GM21381 (cell line): ENCODE measurements at regions not wholly inside any gene's neighbourhood (a gene's known extent, or its start where the extent isn't known, plus 50 kb on each side); places are given as distances from the start of the nearest gene placed in this dataset.
"Not testable (repeated sequence)": the region's sequence is repeated elsewhere in the genome, so short reads cannot be mapped to it uniquely, and the experiment has no call there.

Source experiments
- ATAC-seq: cut with Tn5 transposase; IDR thresholded peaks from one replicate; pipeline ENCODE4 v1.9.1; 2021; ENCODE audit warnings: mild to moderate bottlenecking, moderate library complexity; ENCODE audit not compliant: unreplicated experiment

DNA sequence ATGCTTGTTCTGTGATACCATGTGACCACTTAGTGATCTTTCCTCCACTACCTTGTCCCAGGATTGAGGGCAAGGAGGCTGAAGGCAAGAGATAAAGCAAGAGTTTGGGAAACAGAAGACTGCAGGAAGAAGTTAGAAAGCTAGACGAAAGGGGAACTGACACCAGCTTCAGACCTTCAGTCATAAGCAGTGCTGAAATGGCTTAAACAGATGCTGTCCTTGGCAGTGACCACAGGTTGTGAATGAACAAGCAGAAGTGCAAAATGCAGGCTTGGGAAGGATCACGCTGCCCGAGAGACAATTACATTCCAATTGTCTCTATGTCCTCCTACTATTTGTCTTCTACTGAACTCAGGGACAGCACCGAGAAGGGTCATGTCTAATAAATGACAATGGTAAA is 704.9 kb upstream of the AUTS2 start:
- ATAC-seq = no peak

DNA sequence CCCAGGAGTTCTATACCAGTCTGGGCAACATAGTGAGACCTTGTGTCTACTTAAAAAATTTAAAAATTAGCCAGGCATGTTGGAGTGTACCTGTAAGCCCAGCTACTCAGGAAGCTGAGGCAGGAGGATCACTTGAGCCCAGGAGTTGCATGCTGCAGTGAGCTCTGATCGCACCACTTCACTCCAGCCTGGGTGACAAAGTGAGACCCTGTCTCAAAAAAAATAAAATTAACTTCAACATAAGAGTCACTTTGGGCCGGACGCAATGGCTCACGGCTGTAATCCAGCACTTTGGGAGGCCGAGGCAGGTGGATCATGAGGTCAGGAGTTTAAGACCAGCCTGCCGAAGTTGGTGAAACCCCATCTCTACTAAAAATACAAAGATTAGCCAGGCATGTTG is 699.1 kb upstream of the AUTS2 start:
- ATAC-seq = not testable (repeated sequence)

DNA sequence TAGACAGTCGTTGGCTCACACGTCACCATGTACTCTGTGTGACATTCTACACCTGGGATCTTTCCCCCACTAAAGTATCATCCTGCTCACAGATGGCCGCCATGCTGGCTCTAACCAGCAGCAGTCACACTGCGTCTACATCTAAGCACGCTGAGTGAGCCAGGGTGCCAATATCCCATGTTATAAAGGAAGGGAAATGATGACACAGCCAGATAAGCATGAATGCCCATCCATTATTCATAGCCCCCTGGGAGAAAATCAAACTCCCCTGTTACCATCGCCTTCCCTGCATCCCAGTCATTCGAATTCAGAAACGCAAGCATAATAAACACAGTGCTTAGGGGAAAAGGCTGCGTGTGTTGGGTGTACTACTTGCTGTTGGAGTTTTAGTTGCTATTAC is 698.2 kb upstream of the AUTS2 start:
- no peak for ATAC-seq

DNA sequence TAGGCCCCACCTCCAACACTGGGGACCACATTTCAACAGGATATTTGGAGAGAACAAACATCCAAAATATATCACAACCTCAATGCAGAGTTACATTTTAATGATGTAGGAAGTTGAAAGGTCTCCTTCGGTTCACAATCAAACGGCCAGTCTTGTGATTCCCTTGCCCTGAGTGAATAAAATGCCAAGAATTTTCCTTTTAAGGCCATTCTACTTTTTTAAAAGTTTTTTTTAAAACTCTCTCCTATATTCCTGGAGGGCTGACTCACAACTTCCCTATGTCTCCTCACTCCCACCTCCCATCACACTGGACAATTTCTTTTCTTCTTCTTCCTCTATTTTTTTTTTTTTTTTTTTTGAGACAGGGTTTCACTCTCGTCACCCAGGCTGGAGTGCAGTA is 693.6 kb upstream of the AUTS2 start:
- no peak for ATAC-seq

DNA sequence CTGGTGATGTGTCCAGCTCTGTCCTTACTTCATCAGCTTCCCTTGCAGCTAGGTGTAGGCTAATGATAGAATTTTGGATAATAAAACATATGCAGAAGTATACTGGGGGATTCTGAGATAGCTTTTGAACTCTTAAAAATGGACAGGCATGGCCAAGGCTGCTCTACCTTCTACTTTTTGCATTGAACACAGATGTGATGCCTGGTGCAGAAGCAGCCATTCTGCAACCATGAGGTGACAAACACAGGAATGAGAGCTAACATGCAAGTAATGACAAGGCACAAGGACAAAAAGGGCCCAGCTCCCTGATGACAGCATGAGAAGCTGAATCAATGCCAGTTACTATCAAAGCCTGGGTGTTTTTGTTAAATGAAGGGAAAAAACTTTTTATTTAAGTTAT is 686.5 kb upstream of the AUTS2 start:
- no peak for ATAC-seq

DNA sequence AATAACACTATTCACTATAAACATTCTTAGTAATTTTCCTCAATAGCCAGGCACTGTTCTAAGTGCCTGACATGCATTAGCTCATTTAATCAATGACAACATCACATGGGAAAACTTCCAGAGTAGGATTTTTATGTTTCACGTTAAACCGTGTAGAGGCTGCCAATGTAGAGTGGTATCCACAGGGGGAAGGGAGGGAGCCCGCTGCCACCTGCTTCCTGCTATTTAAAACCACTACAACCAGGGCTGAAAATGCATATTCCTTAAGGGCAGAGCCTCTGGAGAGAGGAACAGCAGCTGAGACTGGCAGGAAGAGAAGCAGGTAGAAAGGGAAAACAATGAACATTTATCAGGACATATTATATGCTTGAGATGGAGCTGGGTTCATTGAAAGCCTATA is 684.3 kb upstream of the AUTS2 start:
- ATAC-seq = no peak

DNA sequence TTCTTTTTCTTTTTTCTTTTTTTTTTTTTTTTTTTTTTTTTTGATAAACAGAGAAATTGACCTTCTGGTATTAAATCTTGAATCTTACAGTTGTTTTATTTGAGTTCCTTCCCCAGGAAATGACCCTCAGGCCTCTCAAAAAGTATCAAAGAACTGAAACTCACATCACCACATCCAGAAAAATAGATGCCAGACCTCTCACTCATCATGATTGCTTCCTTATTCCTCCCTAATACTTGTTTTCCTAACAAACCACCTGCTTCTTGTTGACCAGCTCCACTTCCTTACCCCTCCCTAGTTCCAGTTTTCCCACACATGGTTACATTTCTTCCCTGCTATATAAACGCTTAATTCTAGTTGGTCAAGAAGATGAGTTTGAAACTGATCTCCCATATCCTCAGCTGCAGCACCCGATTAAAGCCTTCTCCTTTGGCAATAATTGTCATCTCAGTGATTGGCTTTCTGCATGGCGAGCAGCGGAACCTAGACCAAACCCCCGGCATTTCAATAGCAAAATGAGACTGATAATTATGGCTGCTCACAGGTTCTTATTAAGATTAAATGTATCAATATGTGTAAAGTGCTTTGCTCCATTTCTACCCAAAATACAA is 681.1 kb upstream of the AUTS2 start:
- no peak for ATAC-seq

DNA sequence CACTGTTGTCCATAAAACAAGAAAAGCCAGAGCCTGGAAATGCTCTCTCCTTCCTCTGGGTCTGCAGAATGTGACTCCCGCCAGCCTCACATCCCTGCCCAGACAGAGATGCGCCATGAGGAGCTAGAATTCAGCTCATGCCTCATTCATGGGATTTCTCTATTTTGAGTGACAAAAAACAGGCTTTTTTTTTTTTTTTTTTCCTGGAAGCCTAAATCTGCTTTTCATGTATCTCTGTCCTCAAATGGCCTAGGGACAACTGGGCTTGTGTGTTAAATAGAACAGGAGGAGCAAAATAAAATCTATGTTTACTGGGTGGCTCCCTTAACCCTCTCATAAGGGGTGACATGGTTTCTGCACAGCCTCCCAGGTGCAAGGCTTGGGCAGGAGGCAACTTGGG is 679.7 kb upstream of the AUTS2 start:
- ATAC-seq = no peak

DNA sequence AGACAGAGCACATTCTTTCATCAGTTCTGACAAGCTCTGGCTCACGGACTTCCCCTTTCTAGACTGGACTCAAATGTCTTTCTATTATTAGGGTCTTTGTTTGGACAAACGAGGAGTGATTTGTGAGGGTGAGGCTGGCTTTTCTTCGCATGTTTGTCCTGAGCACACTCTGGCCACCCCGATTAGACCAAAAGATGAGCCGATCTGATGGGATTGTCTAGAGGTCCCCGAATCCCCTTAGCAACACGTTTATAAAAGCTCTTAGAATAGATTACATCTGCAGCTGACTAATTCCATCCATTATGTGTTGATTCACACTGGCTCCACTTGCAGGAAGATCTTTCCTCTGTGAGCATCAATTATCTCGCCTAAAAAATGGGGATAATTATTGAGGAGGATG is 675.4 kb upstream of the AUTS2 start:
- ATAC-seq = no peak

DNA sequence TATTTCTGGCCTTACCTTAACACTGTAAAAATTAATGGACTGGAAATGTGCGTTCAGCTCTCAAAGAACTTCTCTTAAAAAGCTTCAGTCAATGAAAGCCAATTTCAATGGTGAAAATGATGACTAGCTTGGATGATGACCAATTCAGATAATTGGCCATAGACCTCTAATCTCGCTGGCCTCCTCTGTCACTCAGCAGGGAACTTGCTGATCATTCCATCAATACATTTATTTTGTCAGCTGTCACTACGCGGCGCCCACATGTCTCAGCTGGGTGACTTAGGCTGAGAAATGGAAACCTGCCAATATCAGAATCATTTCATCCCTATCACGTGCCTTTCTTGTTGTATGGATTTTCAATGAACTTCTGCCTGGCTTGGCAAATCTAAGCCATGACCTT is 673.0 kb upstream of the AUTS2 start:
- ATAC-seq = no peak

DNA sequence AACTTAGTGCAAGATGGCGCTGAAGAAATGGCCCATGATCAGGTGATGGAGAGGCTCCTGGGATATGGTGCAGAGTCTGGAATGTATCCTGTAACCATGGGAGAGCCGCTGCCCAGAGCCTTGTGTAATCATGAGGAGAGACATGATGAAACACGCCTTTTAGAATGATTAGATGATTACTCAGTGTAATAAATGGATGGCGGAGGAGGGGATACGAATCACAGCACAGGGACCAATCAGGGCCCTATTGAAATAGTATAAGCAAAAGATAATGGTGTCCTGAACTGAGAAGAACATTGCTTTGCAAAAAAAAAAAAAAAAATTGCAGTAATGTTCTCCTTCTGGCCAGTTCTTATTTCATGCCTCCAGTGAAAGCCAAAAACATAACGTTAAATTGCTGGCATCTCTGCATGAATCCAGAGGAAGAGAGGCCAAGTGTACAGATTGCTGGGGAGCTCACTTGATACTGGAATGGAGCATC is 668.5 kb upstream of the AUTS2 start:
- ATAC-seq = no peak

DNA sequence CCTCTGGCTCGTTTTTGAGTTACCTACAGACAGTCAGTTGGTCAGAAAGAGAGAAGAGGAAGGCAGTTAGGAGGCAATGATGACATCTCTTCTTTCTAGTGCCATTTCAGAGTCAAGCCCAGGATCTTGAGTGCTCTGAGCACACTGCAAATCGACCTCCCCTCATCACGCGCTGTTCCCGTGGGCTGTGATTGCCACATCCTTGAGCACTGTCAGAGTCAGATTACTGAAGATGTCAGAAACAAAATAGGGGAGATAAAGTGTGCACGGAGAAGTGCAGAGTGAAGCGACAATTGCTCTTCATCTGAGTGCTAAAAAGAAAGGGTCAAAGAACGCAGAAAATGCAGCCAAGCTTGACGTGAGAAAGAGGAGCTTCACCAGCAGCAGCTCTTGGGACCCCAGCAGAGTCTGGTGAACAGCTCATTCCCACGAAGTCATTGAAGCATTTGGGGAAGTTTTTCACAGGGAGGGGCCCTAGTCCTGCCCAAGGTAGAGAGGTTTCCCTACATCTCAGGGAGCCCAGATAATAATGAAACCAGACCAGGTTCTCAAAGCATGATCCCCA is 661.7 kb upstream of the AUTS2 start:
- ATAC-seq = no peak

DNA sequence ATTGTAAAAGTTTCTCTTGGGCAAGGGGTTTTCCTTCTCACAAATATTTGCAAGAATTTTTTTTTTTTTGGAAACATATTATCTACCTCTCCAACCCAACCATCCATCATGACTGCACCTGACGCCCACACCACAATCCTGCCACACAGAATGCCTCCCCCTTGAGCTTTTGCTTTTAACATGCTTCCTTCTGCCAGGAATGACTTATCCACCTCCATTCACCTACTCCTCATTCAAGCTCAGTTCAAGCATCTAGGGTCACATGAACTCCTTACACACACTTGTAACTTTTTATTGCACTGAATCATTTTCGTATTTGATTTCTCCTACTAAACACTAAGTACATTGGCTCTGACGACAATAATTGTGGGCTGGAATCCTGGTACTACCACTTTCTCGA is 660.1 kb upstream of the AUTS2 start:
- ATAC-seq = no peak

DNA sequence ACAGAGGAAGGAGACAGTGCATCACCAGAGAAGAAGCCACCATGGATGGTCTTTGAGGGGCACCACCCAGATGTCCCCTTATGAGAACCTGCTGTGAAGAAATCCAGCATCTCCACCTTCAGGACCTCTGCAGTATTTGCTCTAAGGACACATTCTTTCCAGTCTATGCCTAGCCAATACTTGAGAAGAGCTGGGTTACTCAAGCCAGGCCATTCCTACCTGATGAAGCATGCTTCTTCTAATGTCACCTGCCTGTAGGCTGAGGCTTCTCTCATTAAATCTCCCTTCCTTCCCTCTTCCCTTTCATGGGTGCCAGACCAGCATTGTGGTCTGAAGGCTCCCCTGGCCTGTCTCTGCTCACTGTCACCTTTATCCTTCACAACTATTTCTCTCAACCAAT is 654.5 kb upstream of the AUTS2 start:
- ATAC-seq = no peak

DNA sequence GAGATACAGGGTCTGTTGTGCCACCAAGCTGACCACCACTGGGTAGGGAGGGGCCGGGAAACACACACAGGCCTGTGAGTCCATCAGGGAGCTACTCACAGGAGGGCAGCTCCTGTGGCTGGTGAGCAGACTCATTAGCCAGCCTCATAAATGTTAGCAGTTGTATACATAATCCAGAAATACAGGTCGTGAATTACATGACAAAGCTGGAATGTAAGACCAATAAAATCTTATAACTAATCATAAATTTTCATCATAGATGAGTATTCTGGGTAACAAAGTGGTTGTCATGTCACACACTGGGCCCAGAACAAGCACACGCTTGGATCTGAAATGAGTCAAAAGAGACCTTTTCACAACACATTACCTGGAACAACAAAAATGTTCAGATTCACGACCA is 642.6 kb upstream of the AUTS2 start:
- no peak for ATAC-seq

DNA sequence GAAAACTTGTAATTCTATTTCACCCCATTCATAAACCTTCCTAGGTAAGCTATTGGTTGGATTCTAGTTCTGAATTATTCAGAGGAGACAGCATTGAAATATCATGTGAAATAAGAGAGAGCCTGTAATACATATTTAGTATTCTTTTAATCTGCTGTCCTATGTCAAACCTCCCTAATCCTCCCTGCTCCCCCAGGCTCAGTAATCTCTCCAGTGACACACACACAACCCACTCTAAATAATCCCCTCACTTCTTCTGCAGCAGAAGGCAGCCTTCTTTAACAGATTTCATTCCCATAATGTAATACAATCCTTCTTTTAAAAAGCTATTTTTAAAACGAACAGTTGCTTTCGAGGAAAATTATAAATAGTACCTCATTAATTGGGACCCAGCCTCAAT is 639.7 kb upstream of the AUTS2 start:
- ATAC-seq = no peak

DNA sequence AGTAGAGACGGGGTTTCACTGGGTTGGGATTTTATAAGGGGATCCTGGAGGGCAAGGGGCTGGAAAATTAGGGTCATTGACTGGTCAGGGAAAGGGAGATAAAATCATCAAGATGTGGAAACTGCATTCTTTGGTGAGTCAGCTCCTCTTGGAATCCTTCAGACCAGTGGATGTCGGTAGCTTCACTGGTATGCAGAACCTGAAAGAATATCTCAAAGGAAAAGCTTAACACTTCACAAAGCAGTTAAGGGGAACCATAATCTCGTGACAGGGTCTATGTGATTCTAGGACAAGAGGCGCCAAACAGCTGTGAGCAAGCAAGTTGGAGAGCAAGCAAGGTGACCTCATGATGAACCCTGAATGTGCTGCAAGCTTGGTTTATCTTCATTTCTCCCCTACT is 634.7 kb upstream of the AUTS2 start:
- ATAC-seq = no peak

DNA sequence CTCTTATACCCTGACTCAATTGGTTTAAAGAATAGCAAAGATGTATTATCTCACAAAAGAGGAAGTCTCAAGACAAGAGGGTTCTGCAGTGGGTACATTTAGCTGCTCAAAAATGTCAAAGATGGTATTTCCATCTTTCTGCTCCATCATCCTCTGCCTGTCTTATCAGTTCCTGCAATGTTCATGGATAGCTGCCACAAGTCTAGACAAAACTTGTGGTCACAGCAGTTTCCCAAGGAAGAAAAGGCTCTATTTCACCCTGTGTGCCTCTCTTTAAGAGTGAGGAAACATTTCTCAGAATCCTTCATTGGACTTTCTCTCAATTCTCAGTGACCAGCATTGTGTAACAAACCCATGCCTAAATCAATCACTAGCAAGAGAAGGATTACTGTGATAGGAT is 634.2 kb upstream of the AUTS2 start:
- no peak for ATAC-seq

DNA sequence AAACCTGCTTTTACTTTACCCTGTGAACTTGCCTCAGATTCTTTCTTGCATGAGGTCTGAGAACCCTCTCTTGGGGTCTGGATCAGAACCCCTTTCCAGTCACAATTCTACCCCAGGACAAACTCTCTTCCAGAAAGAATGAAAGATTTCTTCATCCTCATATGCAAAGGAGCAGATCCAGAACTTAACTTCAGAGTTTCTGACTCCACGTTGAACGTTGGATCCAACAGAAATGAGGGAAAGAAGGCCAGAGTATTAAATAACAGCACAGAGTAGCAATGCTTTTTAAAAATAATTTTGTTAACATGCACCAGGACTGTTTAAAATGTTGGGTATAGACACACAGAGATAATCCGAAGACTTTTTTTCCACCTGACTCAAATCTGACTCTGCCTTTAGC is 632.9 kb upstream of the AUTS2 start:
- ATAC-seq = no peak

DNA sequence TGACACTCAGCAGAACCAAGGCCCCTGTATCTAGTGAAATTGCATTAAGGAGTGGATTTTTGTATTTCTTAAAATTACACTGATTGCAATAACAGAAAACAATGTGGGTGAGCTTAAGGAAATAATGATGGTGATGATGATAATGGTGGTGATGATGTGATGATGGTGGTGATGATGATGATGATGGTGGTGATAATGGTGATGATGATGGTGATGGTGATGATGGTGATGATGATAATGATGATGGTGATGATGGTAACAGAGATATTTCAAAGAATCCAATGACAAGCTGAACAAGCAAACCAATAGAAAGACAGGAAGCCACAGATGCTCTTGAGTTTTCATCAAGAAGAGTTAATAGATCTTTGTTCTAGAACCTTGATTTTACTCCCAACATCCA is 630.7 kb upstream of the AUTS2 start:
- ATAC-seq = no peak

DNA sequence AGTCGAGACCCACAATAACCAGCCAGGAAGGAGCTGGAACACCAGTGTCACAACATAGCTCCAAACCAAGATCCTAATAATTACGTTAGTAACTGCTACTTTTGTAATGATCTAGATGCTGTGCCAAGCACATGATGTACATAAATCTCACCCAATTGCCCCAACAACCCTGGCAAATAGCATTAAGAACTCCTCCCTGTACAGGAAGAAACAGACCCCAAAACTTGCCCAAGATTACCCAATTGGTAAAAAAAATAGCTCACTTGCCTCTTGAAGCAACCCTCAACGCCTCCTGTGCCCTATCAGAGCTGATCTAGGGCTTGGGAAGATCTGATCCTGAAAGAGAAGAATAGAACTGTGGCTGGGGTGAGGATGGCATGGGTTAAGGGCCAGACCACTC is 628.7 kb upstream of the AUTS2 start:
- no peak for ATAC-seq

DNA sequence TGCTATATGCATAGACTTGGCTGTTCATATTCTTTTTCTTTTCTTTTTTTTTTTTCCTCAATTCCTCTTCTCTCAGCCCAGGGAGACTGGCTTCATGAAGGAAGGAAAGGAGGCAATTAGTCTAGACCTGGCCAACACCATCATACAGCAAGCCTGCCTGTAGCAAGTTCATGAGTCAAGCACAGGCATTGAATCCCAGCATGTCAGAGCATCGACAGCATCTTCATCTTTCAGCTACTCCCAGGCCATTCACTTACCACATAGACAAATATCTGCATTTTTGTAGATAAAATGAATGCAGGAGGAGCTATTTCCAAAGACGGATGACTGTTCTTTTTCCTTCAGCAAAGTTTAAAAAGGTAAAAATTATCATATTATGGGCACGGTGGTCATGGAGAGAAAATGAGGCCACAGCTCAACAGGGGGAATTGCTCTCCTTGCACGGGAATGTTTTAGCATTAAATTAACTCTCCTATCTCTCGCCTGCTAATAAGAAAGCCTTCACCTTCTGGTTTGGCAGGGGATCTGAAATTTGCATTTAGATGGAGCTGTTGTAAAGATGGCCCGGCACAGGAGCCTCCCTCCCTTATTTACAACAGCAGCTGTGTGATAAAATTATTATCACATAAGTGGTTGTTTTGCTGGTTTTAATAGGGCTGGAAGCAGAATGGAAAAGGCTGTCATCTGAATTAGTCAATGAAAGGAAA is 626.5 kb upstream of the AUTS2 start:
- ATAC-seq = no peak
